Vagina (tissue), 2 donors: ENCODE measurements at regions not wholly inside any gene's neighbourhood (a gene's known extent, or its start where the extent isn't known, plus 50 kb on each side); places are given as distances from the start of the nearest gene placed in this dataset.

Source experiments
- POLR2A ChIP-seq, 2 donors: fragments of 450-650 bp; IDR thresholded peaks; one replicate each; pipeline ENCODE4 v1.6.1; 2017; ENCODE audit warnings: antibody characterized with exemption in 2 of 2, mild to moderate bottlenecking in 2 of 2, moderate library complexity in 2 of 2
- POLR2AphosphoS5 ChIP-seq, 2 donors: sonication (generic); formaldehyde crosslinking; IDR thresholded peaks; one replicate each; pipeline ENCODE4 v1.9.0; 2017; ENCODE audit warnings: antibody characterized with exemption in 2 of 2, mild to moderate bottlenecking in 2 of 2, low read depth in 1 of 2; ENCODE audit not compliant: insufficient read depth in 1 of 2
- TF ChIP-seq, protein P1 (sequence below), 3 experiments: fragments of 450-650 bp in 2 of 3; fragments of 200-600 bp in 1 of 3; sonication (generic) in 1 of 3; IDR thresholded peaks; one replicate each; pipeline ENCODE4 v1.5.1; 2017 to 2019; ENCODE audit warnings: antibody characterized with exemption in 3 of 3, mild to moderate bottlenecking in 2 of 3, moderate library complexity in 2 of 3

DNA sequence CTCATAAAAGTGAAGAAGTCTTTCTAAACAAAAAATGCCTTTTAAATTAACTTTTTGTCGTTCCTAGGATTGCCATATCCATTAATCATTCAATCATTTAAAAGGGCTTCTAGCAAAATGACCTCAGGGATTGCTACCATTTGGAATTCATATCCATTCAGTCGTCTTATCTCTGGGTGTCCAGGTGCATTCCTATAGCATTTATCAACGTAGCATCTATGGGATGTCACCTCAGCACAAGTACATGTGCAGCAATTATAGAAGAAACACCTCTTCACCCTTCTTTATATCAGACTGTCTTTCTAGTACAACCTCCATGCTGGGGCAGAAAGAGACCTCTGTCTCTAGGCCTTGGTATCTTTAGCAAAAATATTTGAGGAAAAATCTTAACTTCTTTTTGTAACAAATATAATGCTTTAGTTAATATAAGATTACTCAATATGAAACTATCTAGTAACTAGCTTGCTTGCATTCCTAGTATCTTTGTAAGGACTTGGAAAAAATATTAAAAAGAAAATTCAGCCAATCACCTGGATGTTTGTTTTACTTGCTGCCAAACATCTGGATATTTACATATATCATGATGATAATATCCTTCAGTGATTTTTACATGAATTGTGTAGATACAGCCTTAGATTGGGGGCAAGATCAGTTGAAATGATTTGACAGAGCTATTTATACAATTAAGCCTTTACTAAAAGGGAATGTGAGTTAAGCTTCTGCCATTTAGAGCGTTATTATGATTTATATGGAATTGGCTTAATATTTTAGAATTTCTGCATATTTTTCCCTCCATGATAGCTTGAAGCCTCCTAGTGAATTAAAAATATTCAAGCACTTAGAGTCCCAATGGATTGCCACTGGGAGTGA, 356.8 kb downstream of the HDGFL1 start:
- TF ChIP-seq, protein P1, sequence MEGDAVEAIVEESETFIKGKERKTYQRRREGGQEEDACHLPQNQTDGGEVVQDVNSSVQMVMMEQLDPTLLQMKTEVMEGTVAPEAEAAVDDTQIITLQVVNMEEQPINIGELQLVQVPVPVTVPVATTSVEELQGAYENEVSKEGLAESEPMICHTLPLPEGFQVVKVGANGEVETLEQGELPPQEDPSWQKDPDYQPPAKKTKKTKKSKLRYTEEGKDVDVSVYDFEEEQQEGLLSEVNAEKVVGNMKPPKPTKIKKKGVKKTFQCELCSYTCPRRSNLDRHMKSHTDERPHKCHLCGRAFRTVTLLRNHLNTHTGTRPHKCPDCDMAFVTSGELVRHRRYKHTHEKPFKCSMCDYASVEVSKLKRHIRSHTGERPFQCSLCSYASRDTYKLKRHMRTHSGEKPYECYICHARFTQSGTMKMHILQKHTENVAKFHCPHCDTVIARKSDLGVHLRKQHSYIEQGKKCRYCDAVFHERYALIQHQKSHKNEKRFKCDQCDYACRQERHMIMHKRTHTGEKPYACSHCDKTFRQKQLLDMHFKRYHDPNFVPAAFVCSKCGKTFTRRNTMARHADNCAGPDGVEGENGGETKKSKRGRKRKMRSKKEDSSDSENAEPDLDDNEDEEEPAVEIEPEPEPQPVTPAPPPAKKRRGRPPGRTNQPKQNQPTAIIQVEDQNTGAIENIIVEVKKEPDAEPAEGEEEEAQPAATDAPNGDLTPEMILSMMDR (IDR thresholded peaks at IDR 0.05), result no peak
- no peak for TF ChIP-seq POLR2A (IDR thresholded peaks at IDR 0.05)
- no peak for TF ChIP-seq POLR2AphosphoS5 (IDR thresholded peaks at IDR 0.05; ENCODE audit: insufficient read depth in 1 of 2, low read depth in 1 of 2)
